NCI-H187 treated with DMSO at 0.1 percent for 48 hours (cell line): ENCODE measurements at regions not wholly inside any gene's neighbourhood (a gene's known extent, or its start where the extent isn't known, plus 50 kb on each side); places are given as distances from the start of the nearest gene placed in this dataset.
"Not testable (repeated sequence)": the region's sequence is repeated elsewhere in the genome, so short reads cannot be mapped to it uniquely, and the experiment has no call there.

Source experiments
- DNase-seq: peaks from one replicate; lab custom pipeline; 2025; lab: John Stamatoyannopoulos, UW

DNA sequence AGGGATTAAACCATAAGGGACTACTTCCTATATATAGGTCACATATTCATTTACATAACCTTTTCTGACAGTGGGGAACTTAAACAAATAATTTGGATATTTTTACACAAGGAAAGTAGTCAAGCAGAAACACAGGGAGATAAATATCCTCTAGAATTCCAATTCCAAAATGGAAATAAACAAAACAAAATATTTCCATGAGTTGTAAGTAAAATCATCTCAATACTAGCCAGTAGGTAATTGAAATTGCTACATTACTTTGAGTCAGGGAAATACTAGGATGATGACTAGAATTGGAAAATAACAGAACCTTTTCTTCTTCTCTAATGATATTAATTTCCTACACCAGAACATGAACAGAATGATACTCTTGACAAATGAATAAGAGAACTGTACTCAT is 1308.1 kb upstream of the GJE1 start:
- DNase-seq: no peak

GRCh38 chr6:140821196-140821595 is 1311.5 kb upstream of the GJE1 start:
- no peak for DNase-seq

GRCh38 chr6:140817176-140817575 is 1315.5 kb upstream of the GJE1 start:
- no peak for DNase-seq

GRCh38 chr6:140816681-140817080 is 1316.0 kb upstream of the GJE1 start:
- no peak for DNase-seq

- DNase-seq: no peak
Measured at GRCh38 chr6:140812636-140813035, 1320.1 kb upstream of the GJE1 start.

DNA sequence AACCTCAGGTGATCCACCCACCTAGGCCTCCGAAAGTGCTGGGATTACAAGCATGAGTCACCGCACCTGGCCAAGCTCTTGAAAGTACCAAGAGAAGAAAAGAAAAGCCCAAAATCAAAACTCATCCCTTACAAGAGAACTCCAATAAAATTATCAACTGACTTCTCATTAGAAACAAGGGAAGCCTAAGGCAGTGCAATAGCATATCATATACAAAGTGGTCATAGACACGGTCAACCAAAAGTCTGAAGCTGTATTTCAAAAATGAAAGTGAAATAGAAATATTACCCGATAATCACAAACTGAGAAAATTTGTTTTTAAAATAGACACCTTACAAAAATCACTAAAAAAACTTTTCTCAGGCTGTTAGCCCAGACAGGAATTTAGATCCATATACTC is 1321.1 kb upstream of the GJE1 start:
- DNase-seq: no peak

- no peak for DNase-seq
Measured at GRCh38 chr6:140809694-140810101, 1323.0 kb upstream of the GJE1 start.

GRCh38 chr6:140806431-140806830 is 1326.3 kb upstream of the GJE1 start:
- DNase-seq: no peak

- DNase-seq: no peak
Measured at GRCh38 chr6:140794544-140794943, 1338.2 kb upstream of the GJE1 start.

- DNase-seq: no peak
Measured at GRCh38 chr6:140790109-140790508, 1342.6 kb upstream of the GJE1 start.

GRCh38 chr6:140789466-140789865 is 1343.3 kb upstream of the GJE1 start:
- no peak for DNase-seq

- DNase-seq: no peak
Measured at GRCh38 chr6:140785926-140786325, 1346.8 kb upstream of the GJE1 start.

DNA sequence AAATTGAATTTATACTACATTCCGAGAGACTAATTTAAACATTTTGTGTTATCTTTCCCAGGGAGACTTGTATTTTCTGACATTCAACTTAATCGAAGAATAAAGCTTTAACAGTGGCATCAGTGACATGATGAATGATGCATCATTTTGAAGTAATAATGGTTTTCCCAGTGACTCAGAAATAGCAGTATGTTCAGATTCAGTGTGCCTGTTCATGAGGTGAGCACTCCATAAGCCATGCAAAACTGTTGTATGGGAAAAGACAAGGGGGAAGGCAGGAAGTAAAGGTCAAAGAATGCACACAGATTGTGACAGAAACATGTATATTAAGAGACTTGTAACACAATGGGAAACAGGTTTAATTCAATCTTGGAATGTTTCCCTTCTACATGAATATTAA is 1348.2 kb upstream of the GJE1 start:
- no peak for DNase-seq

DNA sequence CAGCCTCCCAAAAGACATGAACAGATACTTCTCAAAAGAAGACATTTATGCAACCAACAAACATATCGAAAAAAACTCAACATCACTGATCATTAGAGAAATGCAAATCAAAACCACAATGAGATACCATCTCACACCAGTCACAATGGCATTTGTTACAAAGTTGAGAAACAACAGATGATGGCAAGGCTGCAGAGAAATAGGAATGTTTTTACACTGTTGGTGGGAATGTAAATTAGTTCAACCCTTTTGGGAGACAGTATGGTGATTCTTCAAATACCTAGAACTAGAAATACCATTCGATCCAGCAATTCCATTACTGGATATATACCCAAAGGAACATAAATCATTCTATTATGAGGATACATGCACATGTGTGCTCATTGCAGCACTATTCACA is 1349.2 kb upstream of the GJE1 start:
- DNase-seq: not testable (repeated sequence)

- no peak for DNase-seq
Measured at GRCh38 chr6:140782941-140783340, 1349.8 kb upstream of the GJE1 start.

- no peak for DNase-seq
Measured at GRCh38 chr6:140779991-140780596, 1352.6 kb upstream of the GJE1 start.

DNA sequence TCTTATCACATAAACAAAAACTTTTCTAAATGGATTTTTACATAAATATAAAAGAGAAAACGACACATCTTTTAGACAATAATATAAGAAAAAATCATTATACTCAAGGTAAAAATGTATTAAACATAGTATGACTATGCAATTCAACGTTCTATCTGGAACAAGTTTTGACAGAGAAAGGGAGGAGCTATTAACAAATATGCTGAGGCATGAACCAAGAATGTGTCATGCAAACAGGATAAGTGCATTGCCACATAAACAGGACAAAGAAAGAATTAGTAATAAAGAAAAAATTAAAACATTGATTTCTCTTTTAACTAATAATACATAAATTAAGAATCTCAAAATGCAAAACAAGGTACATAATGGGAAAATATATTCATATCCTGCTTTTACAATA is 1353.4 kb upstream of the GJE1 start:
- DNase-seq: no peak

- no peak for DNase-seq
Measured at GRCh38 chr6:140777780-140778179, 1354.9 kb upstream of the GJE1 start.

DNA sequence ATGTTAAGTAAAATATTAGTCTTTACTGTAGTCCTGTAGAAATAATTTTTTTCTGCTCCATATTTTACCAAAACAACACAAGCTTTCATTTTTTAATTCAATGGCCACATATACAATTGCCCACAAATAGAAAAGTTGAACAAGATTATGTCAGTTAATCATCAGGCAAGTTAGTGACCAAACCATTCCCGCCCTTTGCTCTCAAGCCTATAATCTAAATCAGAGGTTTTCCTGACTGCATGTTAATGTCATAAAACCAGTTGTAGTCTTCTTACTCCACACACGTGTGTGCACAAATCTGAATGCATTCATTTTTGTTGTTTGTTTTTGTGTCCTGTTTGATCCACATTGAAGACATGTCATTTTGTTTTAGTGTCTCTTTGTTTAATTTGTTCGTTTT is 1357.7 kb upstream of the GJE1 start:
- DNase-seq: no peak

DNA sequence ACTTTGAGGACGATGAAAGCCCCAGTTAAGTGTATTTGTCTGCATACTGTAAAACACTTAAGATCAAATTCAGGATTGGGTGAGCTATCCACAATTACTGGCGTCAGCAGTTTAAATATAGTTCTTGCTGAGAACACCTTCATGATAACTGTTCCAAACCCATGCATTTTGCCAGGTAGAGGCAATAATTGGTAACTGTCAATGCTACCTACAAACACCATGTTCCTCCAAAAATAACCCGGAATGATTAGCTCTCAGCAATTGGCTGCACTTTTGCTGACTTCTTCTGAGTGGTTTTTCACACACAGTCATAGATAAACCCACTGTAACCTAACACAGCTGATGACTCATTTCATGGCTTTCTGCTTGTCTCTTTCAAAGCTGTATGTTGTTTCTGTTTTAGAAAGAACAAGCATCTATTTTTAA is 1358.6 kb upstream of the GJE1 start:
- DNase-seq: no peak

DNA sequence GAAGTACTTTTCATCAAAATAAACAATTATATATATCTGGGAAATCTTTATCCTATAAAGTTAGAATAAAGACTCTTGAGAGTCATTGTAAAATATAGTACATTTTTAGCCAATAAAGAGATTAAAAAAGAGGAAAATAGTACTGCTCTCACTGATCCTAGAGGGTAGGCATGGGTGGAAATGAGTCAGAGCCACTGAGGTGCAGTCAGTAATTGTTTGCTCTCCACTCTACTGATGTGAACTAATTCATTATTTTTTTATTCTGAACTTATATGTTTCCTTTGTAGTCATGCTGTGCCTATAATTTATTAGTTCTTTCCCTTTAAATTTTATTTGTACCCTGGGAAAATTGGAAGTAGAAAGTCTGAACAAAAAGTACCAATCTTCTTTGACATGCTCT is 1359.4 kb upstream of the GJE1 start:
- DNase-seq: no peak

DNA sequence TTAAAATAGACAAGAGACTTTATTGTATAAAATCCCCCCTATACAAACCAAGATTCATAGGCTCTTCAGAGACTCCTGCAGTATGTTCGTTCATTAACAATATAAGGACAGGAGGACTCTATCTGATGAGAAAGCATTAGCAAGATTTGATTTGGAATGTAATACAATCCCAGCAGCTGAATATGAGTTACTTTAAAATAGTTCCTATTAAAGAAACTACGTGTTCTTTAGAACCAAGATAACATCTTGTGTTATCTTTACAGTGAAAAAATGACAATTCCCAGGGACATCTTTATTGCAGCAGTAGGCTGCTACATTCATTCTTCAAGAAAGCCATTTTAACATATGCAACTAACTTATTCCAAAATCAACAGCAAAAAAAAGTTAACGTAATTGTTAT is 1360.1 kb upstream of the GJE1 start:
- no peak for DNase-seq

- no peak for DNase-seq
Measured at GRCh38 chr6:140768133-140768532, 1364.6 kb upstream of the GJE1 start.

- DNase-seq: no peak
Measured at GRCh38 chr6:140766999-140767398, 1365.7 kb upstream of the GJE1 start.
